ENCODE measurements at regions not wholly inside any gene's neighbourhood (a gene's known extent, or its start where the extent isn't known, plus 50 kb on each side); places are given as distances from the start of the nearest gene placed in this dataset.

- POLR2A ChIA-PET: no interaction called here
- Mint-ChIP-seq H3K4me3 (no peak overlapping the region), H3K4me1 (no peaks in the 10 kb centered on the region), H3K27me3 (peaks cover 2% of the 10 kb centered on the region), H3K9me3 (no peaks in the 10 kb centered on the region), H3K36me3 (ENCODE audit: low read depth) (no peaks in the 10 kb centered on the region), H3K27ac (no peak overlapping the region)
- CTCF ChIA-PET: no interaction called here
- no peak for DNase-seq
These were observed 306.5 kb upstream of the ITGA1 start for GRCh38 chr5:52481201-52481600.

- no peak for DNase-seq
- Mint-ChIP-seq H3K4me3 (no peak overlapping the region), H3K27ac (no peak overlapping the region), H3K4me1 (no peaks in the 10 kb centered on the region), H3K36me3 (ENCODE audit: low read depth) (no peaks in the 10 kb centered on the region), H3K9me3 (no peaks in the 10 kb centered on the region), H3K27me3 (peaks cover 2% of the 10 kb centered on the region)
- CTCF ChIA-PET: no interaction called here
- POLR2A ChIA-PET: no interaction called here
These were observed 305.9 kb upstream of the ITGA1 start for GRCh38 chr5:52481851-52482250.

GRCh38 chr5:52491071-52491787 lies 296.5 kb upstream of the ITGA1 start:
- Mint-ChIP-seq H3K27ac (no peak overlapping the region), H3K27me3 (no peaks in the 10 kb centered on the region), H3K4me3 (no peak overlapping the region), H3K9me3 (no peaks in the 10 kb centered on the region), H3K36me3 (ENCODE audit: low read depth) (no peaks in the 10 kb centered on the region), H3K4me1 (no peaks in the 10 kb centered on the region)
- POLR2A ChIA-PET: no interaction called here
- no peak for DNase-seq
- CTCF ChIA-PET: no interaction called here

- H3K36me3 Mint-ChIP-seq (ENCODE audit: low read depth): no peaks in the 10 kb centered on the region
- CTCF ChIA-PET: no interaction called here
- no peak overlapping the region for H3K4me3 Mint-ChIP-seq
These were observed 295.9 kb upstream of the ITGA1 start for GRCh38 chr5:52491818-52492217.

GRCh38 chr5:52497133-52497693 lies 290.5 kb upstream of the ITGA1 start:
- Mint-ChIP-seq H3K4me1 (peaks cover 2% of the 10 kb centered on the region), H3K9me3 (no peaks in the 10 kb centered on the region), H3K27ac (no peak overlapping the region), H3K4me3 (no peak overlapping the region), H3K36me3 (ENCODE audit: low read depth) (no peaks in the 10 kb centered on the region), H3K27me3 (peaks cover 2% of the 10 kb centered on the region)
- POLR2A ChIA-PET: no interaction called here
- no peak for DNase-seq
- CTCF ChIA-PET: no interaction called here

More at GRCh38 chr5:52491818-52492217, 295.9 kb upstream of the ITGA1 start:
- no peaks in the 10 kb centered on the region for H3K27me3 Mint-ChIP-seq
- H3K9me3 Mint-ChIP-seq: no peaks in the 10 kb centered on the region
- H3K27ac Mint-ChIP-seq: no peak overlapping the region
- no peak for DNase-seq
- H3K4me1 Mint-ChIP-seq: no peaks in the 10 kb centered on the region
- POLR2A ChIA-PET: no interaction called here

- H3K27ac Mint-ChIP-seq: no peak overlapping the region
- no peaks in the 10 kb centered on the region for H3K9me3 Mint-ChIP-seq
- peaks cover 2% of the 10 kb centered on the region for H3K27me3 Mint-ChIP-seq
- ChIA-PET CTCF (no interaction called here), POLR2A (no interaction called here)
- no peak overlapping the region for H3K4me3 Mint-ChIP-seq
- H3K36me3 Mint-ChIP-seq (ENCODE audit: low read depth): no peaks in the 10 kb centered on the region
- no peak for DNase-seq
- peaks cover 2% of the 10 kb centered on the region for H3K4me1 Mint-ChIP-seq
These were observed 289.1 kb upstream of the ITGA1 start for GRCh38 chr5:52498607-52499006.

GRCh38 chr5:52502460-52502999 lies 285.2 kb upstream of the ITGA1 start:
- Mint-ChIP-seq H3K4me3 (no peak overlapping the region), H3K27ac (no peak overlapping the region), H3K27me3 (peaks cover 14% of the 10 kb centered on the region), H3K4me1 (peaks cover 10% of the 10 kb centered on the region), H3K9me3 (no peaks in the 10 kb centered on the region), H3K36me3 (ENCODE audit: low read depth) (no peaks in the 10 kb centered on the region)
- ChIA-PET POLR2A (no interaction called here), CTCF (interaction anchor here (0.6 kb wide), 1 partner anchor 893 kb away, joined by 3 read pairs; no protein-coding TSS in a partner anchor)
- no peak for DNase-seq

GRCh38 chr5:52504584-52505240 lies 283.0 kb upstream of the ITGA1 start:
- CTCF ChIA-PET: interaction anchor here (0.8 kb wide), 1 partner anchor 18 kb away, joined by 3 read pairs; no protein-coding TSS in a partner anchor
- H3K27ac Mint-ChIP-seq: no peak overlapping the region
- peaks cover 17% of the 10 kb centered on the region for H3K27me3 Mint-ChIP-seq
- DNase-seq: no peak
- H3K4me1 Mint-ChIP-seq: peaks cover 7% of the 10 kb centered on the region
- H3K4me3 Mint-ChIP-seq: peak overlapping the region; percentile 30
- H3K36me3 Mint-ChIP-seq (ENCODE audit: low read depth): no peaks in the 10 kb centered on the region
- POLR2A ChIA-PET: no interaction called here
- no peaks in the 10 kb centered on the region for H3K9me3 Mint-ChIP-seq

- Mint-ChIP-seq H3K9me3 (no peaks in the 10 kb centered on the region), H3K36me3 (ENCODE audit: low read depth) (no peaks in the 10 kb centered on the region), H3K27me3 (no peaks in the 10 kb centered on the region), H3K4me3 (no peak overlapping the region), H3K27ac (no peak overlapping the region), H3K4me1 (no peaks in the 10 kb centered on the region)
- ChIA-PET POLR2A (no interaction called here), CTCF (no interaction called here)
- no peak for DNase-seq
These were observed 270.0 kb upstream of the ITGA1 start for GRCh38 chr5:52517667-52518066.

GRCh38 chr5:52520171-52520570 lies 267.5 kb upstream of the ITGA1 start:
- H3K9me3 Mint-ChIP-seq: no peaks in the 10 kb centered on the region
- ChIA-PET CTCF (no interaction called here), POLR2A (no interaction called here)
- H3K27ac Mint-ChIP-seq: no peak overlapping the region
- DNase-seq: no peak
- H3K36me3 Mint-ChIP-seq (ENCODE audit: low read depth): no peaks in the 10 kb centered on the region
- H3K4me1 Mint-ChIP-seq: no peaks in the 10 kb centered on the region
- H3K4me3 Mint-ChIP-seq: no peak overlapping the region
- H3K27me3 Mint-ChIP-seq: no peaks in the 10 kb centered on the region

- no peak for DNase-seq
- H3K4me3 Mint-ChIP-seq: no peak overlapping the region
- H3K27ac Mint-ChIP-seq: no peak overlapping the region
- no peaks in the 10 kb centered on the region for H3K4me1 Mint-ChIP-seq
- no peaks in the 10 kb centered on the region for H3K36me3 Mint-ChIP-seq (ENCODE audit: low read depth)
- POLR2A ChIA-PET: no interaction called here
- CTCF ChIA-PET: no interaction called here
- no peaks in the 10 kb centered on the region for H3K27me3 Mint-ChIP-seq
- no peaks in the 10 kb centered on the region for H3K9me3 Mint-ChIP-seq
These were observed 266.5 kb upstream of the ITGA1 start for GRCh38 chr5:52521236-52521635.

- POLR2A ChIA-PET: no interaction called here
- Mint-ChIP-seq H3K36me3 (ENCODE audit: low read depth) (no peaks in the 10 kb centered on the region), H3K9me3 (no peaks in the 10 kb centered on the region)
These were observed 264.0 kb upstream of the ITGA1 start for GRCh38 chr5:52523701-52524100.

GRCh38 chr5:52531105-52531504 lies 256.6 kb upstream of the ITGA1 start:
- CTCF ChIA-PET: no interaction called here
- Mint-ChIP-seq H3K36me3 (ENCODE audit: low read depth) (no peaks in the 10 kb centered on the region), H3K4me1 (no peaks in the 10 kb centered on the region), H3K4me3 (no peak overlapping the region), H3K27ac (no peak overlapping the region), H3K27me3 (no peaks in the 10 kb centered on the region), H3K9me3 (peaks cover 10% of the 10 kb centered on the region)
- DNase-seq: no peak
- POLR2A ChIA-PET: no interaction called here

More at GRCh38 chr5:52523701-52524100, 264.0 kb upstream of the ITGA1 start:
- no peaks in the 10 kb centered on the region for H3K27me3 Mint-ChIP-seq
- DNase-seq: no peak
- no peak overlapping the region for H3K4me3 Mint-ChIP-seq
- no peak overlapping the region for H3K27ac Mint-ChIP-seq
- no peaks in the 10 kb centered on the region for H3K4me1 Mint-ChIP-seq
- CTCF ChIA-PET: no interaction called here
